ENCODE measurements at regions not wholly inside any gene's neighbourhood (a gene's known extent, or its start where the extent isn't known, plus 50 kb on each side); places are given as distances from the start of the nearest gene placed in this dataset.

- Mint-ChIP-seq H3K27ac (no peak overlapping the region), H3K27me3 (no peaks in the 10 kb centered on the region), H3K9me3 (peaks cover 1 to 11% (median 5%) of the 10 kb centered on the region in 7 donors), H3K4me1 (no peaks in the 10 kb centered on the region), H3K4me3 (no peak overlapping the region), H3K36me3 (no peaks in the 10 kb centered on the region)
- Histone ChIP-seq H3K27me3 (ENCODE audit: control insufficient read depth, insufficient read depth, low read length) (no peaks in the 10 kb centered on the region), H3K36me3 (ENCODE audit: control insufficient read depth, insufficient read depth, low read length) (no peaks in the 10 kb centered on the region), H3K4me3 (ENCODE audit: low read depth, low read length) (no peak overlapping the region), H3K27ac (ENCODE audit: insufficient read depth, low read length, poor library complexity, severe bottlenecking) (no peak overlapping the region), H3K4me1 (ENCODE audit: control insufficient read depth, insufficient read depth, low read length, poor library complexity, severe bottlenecking) (no peaks in the 10 kb centered on the region), H3K9me3 (ENCODE audit: control insufficient read depth in 2 of 2, low read length in 2 of 2) (peaks cover 0 to 4% of the 10 kb centered on the region in 2 experiments)
- DNase-seq (no peak), ATAC-seq (ENCODE audit: low read depth in 2 of 2) (no peak)
Measured at GRCh38 chr15:27702581-27702980, 396.5 kb downstream of the OCA2 start.

- no peak overlapping the region for H3K27ac ChIP-seq (ENCODE audit: insufficient read depth, low read length, poor library complexity, severe bottlenecking)
- ATAC-seq (ENCODE audit: low read depth in 2 of 2) = no peak
- no peaks in the 10 kb centered on the region for H3K4me1 ChIP-seq (ENCODE audit: control insufficient read depth, insufficient read depth, low read length, poor library complexity, severe bottlenecking)
- no peaks in the 10 kb centered on the region for H3K36me3 ChIP-seq (ENCODE audit: control insufficient read depth, insufficient read depth, low read length)
- peaks cover 0 to 4% of the 10 kb centered on the region in 2 experiments for H3K9me3 ChIP-seq (ENCODE audit: control insufficient read depth in 2 of 2, low read length in 2 of 2)
- H3K36me3 Mint-ChIP-seq = no peaks in the 10 kb centered on the region
- H3K9me3 Mint-ChIP-seq = peaks cover 1 to 11% (median 5%) of the 10 kb centered on the region in 7 donors
- H3K27me3 Mint-ChIP-seq = no peaks in the 10 kb centered on the region
- H3K27me3 ChIP-seq (ENCODE audit: control insufficient read depth, insufficient read depth, low read length) = no peaks in the 10 kb centered on the region
- no peak for DNase-seq
- H3K4me3 Mint-ChIP-seq = no peak overlapping the region
- H3K27ac Mint-ChIP-seq = no peak overlapping the region
- no peaks in the 10 kb centered on the region for H3K4me1 Mint-ChIP-seq
- no peak overlapping the region for H3K4me3 ChIP-seq (ENCODE audit: low read depth, low read length)
Measured at GRCh38 chr15:27701956-27702355, 397.2 kb downstream of the OCA2 start.

DNA sequence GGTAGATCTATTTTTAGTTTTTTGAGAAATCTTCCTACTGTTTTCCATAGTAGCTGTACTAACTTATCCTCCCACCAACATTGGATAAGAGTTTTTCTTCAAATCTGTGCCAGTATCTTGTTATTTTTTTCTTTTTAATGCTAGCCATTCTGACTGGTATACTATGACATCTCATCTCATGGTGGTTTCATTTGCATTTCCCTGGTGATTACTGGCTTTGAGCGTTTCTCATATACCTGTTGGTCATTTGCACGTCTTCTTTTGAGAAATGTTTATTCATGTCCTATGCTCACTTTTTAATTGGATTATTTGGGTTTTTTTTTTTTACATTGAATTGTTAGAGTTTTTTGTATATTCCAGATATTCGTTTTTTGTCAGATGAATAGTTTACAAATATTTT is 398.1 kb downstream of the OCA2 start:
- Mint-ChIP-seq H3K27ac (no peak overlapping the region), H3K4me1 (no peaks in the 10 kb centered on the region), H3K27me3 (no peaks in the 10 kb centered on the region), H3K9me3 (peaks cover 1 to 10% (median 5%) of the 10 kb centered on the region in 7 donors), H3K36me3 (no peaks in the 10 kb centered on the region), H3K4me3 (no peak overlapping the region)
- H3K27me3 ChIP-seq (ENCODE audit: control insufficient read depth, insufficient read depth, low read length) = no peaks in the 10 kb centered on the region
- peaks cover 0 to 4% of the 10 kb centered on the region in 2 experiments for H3K9me3 ChIP-seq (ENCODE audit: control insufficient read depth in 2 of 2, low read length in 2 of 2)
- ATAC-seq (ENCODE audit: low read depth in 2 of 2) (no peak), DNase-seq (no peak)
- no peaks in the 10 kb centered on the region for H3K36me3 ChIP-seq (ENCODE audit: control insufficient read depth, insufficient read depth, low read length)
- no peak overlapping the region for H3K27ac ChIP-seq (ENCODE audit: insufficient read depth, low read length, poor library complexity, severe bottlenecking)
- H3K4me1 ChIP-seq (ENCODE audit: control insufficient read depth, insufficient read depth, low read length, poor library complexity, severe bottlenecking) = no peaks in the 10 kb centered on the region
- no peak overlapping the region for H3K4me3 ChIP-seq (ENCODE audit: low read depth, low read length)

DNA sequence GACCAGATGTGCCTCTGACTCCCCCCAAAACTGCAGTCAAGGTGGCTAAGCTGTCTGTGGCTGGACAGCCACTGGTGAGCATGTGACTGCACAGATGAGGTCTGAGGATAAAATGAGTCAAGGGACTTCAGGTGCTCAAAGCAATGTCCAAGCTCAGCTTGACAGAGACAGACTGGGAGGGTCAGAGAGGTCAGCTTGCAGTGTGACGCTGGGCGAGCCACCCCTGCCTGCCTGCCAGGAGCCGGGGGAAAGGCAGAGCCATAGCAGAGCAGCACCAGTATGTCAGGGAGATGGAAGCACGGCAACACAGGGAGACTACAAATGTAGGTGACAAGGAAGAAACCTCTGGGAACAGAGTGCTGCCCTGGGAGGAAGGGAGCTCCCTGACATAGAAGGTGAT is 399.4 kb downstream of the OCA2 start:
- Mint-ChIP-seq H3K4me1 (no peaks in the 10 kb centered on the region), H3K4me3 (no peak overlapping the region), H3K27me3 (no peaks in the 10 kb centered on the region), H3K27ac (no peak overlapping the region), H3K9me3 (peaks cover 1 to 10% (median 4%) of the 10 kb centered on the region in 7 donors), H3K36me3 (no peaks in the 10 kb centered on the region)
- Histone ChIP-seq H3K27ac (ENCODE audit: insufficient read depth, low read length, poor library complexity, severe bottlenecking) (no peak overlapping the region), H3K27me3 (ENCODE audit: control insufficient read depth, insufficient read depth, low read length) (no peaks in the 10 kb centered on the region), H3K36me3 (ENCODE audit: control insufficient read depth, insufficient read depth, low read length) (no peaks in the 10 kb centered on the region), H3K4me3 (ENCODE audit: low read depth, low read length) (no peak overlapping the region), H3K4me1 (ENCODE audit: control insufficient read depth, insufficient read depth, low read length, poor library complexity, severe bottlenecking) (no peaks in the 10 kb centered on the region), H3K9me3 (ENCODE audit: control insufficient read depth in 2 of 2, low read length in 2 of 2) (peaks cover 0 to 4% of the 10 kb centered on the region in 2 experiments)
- DNase-seq (no peak), ATAC-seq (ENCODE audit: low read depth in 2 of 2) (no peak)

DNA sequence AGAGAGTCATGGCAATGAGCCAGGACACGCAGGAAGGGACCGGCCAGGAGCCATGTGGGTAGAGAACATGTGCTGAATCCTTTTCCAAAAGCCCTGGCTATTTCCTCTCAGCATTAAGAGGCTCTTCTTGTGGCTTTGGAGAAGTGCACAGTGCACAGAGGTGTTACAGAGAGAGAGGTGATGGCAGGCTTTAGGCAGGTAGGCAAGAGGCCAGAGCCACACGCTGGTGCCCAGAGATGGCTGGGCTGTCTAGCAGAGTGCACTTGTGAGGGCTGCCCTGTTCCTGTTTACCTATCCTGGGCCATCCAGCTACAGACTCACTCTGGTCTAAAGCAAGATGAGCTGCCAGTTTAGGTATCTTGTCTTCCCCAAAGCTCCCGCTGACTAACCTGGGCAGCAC is 402.6 kb downstream of the OCA2 start:
- H3K27me3 ChIP-seq (ENCODE audit: control insufficient read depth, insufficient read depth, low read length) = no peaks in the 10 kb centered on the region
- no peaks in the 10 kb centered on the region for H3K27me3 Mint-ChIP-seq
- no peak overlapping the region for H3K4me3 ChIP-seq (ENCODE audit: low read depth, low read length)
- peaks cover 0 to 4% of the 10 kb centered on the region in 2 experiments for H3K9me3 ChIP-seq (ENCODE audit: control insufficient read depth in 2 of 2, low read length in 2 of 2)
- DNase-seq = no peak
- no peak for ATAC-seq (ENCODE audit: low read depth in 2 of 2)
- H3K4me1 Mint-ChIP-seq = no peaks in the 10 kb centered on the region
- H3K4me3 Mint-ChIP-seq = no peak overlapping the region
- no peaks in the 10 kb centered on the region for H3K36me3 ChIP-seq (ENCODE audit: control insufficient read depth, insufficient read depth, low read length)
- H3K27ac Mint-ChIP-seq = no peak overlapping the region
- no peaks in the 10 kb centered on the region for H3K4me1 ChIP-seq (ENCODE audit: control insufficient read depth, insufficient read depth, low read length, poor library complexity, severe bottlenecking)
- H3K36me3 Mint-ChIP-seq = no peaks in the 10 kb centered on the region
- H3K27ac ChIP-seq (ENCODE audit: insufficient read depth, low read length, poor library complexity, severe bottlenecking) = no peak overlapping the region
- H3K9me3 Mint-ChIP-seq = peaks cover 0 to 9% (median 5%) of the 10 kb centered on the region in 7 donors

- Histone ChIP-seq H3K4me1 (ENCODE audit: control insufficient read depth, insufficient read depth, low read length, poor library complexity, severe bottlenecking) (no peaks in the 10 kb centered on the region), H3K36me3 (ENCODE audit: control insufficient read depth, insufficient read depth, low read length) (no peaks in the 10 kb centered on the region), H3K27me3 (ENCODE audit: control insufficient read depth, insufficient read depth, low read length) (no peaks in the 10 kb centered on the region), H3K4me3 (ENCODE audit: low read depth, low read length) (no peak overlapping the region), H3K27ac (ENCODE audit: insufficient read depth, low read length, poor library complexity, severe bottlenecking) (no peak overlapping the region), H3K9me3 (ENCODE audit: control insufficient read depth in 2 of 2, low read length in 2 of 2) (peaks cover 0 to 4% of the 10 kb centered on the region in 2 experiments)
- Mint-ChIP-seq H3K4me1 (no peaks in the 10 kb centered on the region), H3K36me3 (no peaks in the 10 kb centered on the region), H3K27me3 (no peaks in the 10 kb centered on the region), H3K4me3 (no peak overlapping the region), H3K27ac (no peak overlapping the region), H3K9me3 (peaks cover 0 to 8% (median 5%) of the 10 kb centered on the region in 7 donors)
- ATAC-seq (ENCODE audit: low read depth in 2 of 2) (no peak), DNase-seq (no peak)
Measured at GRCh38 chr15:27695726-27696125, 403.4 kb downstream of the OCA2 start.

DNA sequence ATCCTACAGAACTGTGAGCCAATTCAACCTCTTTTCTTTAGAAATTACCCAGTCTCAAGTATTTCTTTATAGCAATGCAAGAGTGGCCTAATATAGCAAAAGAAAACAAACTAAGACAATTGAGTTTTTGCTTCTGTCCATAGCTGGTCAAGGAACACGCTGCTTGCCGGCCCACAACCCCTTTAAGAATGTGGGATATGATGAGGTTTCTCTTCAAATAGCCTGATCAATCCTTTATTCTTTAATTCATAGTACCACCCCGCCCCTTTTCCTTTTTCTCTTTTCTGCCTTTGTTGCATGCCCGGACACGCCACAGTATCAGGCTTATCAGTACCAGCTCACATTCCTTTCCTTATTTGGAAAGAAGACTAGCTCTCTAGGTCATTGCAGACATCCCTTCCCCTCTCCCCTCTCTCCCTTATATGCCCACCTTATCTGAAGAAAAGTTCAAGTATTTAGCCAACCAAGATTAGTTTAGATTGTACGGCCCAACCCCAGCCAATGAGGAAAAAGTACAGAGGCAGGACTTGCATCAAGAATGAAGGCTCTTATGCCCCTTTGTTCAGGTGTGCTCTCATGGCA is 404.5 kb downstream of the OCA2 start:
- Mint-ChIP-seq H3K9me3 (peaks cover 0 to 13% (median 4%) of the 10 kb centered on the region in 7 donors), H3K27me3 (no peaks in the 10 kb centered on the region), H3K4me1 (no peaks in the 10 kb centered on the region), H3K36me3 (no peaks in the 10 kb centered on the region), H3K4me3 (no peak overlapping the region), H3K27ac (no peak overlapping the region)
- H3K36me3 ChIP-seq (ENCODE audit: control insufficient read depth, insufficient read depth, low read length) = no peaks in the 10 kb centered on the region
- no peak overlapping the region for H3K27ac ChIP-seq (ENCODE audit: insufficient read depth, low read length, poor library complexity, severe bottlenecking)
- no peak for ATAC-seq (ENCODE audit: low read depth in 2 of 2)
- H3K4me1 ChIP-seq (ENCODE audit: control insufficient read depth, insufficient read depth, low read length, poor library complexity, severe bottlenecking) = no peaks in the 10 kb centered on the region
- H3K27me3 ChIP-seq (ENCODE audit: control insufficient read depth, insufficient read depth, low read length) = no peaks in the 10 kb centered on the region
- no peak for DNase-seq
- H3K4me3 ChIP-seq (ENCODE audit: low read depth, low read length) = no peak overlapping the region
- peaks cover 0 to 4% of the 10 kb centered on the region in 2 experiments for H3K9me3 ChIP-seq (ENCODE audit: control insufficient read depth in 2 of 2, low read length in 2 of 2)

GRCh38 chr15:27693280-27693679 is 405.8 kb downstream of the OCA2 start:
- Histone ChIP-seq H3K4me1 (ENCODE audit: control insufficient read depth, insufficient read depth, low read length, poor library complexity, severe bottlenecking) (no peaks in the 10 kb centered on the region), H3K27ac (ENCODE audit: insufficient read depth, low read length, poor library complexity, severe bottlenecking) (no peak overlapping the region), H3K27me3 (ENCODE audit: control insufficient read depth, insufficient read depth, low read length) (no peaks in the 10 kb centered on the region), H3K9me3 (ENCODE audit: control insufficient read depth in 2 of 2, low read length in 2 of 2) (peaks cover 0 to 2% of the 10 kb centered on the region in 2 experiments), H3K4me3 (ENCODE audit: low read depth, low read length) (no peak overlapping the region), H3K36me3 (ENCODE audit: control insufficient read depth, insufficient read depth, low read length) (no peaks in the 10 kb centered on the region)
- Mint-ChIP-seq H3K27me3 (no peaks in the 10 kb centered on the region), H3K9me3 (peaks cover 0 to 13% (median 5%) of the 10 kb centered on the region in 7 donors), H3K4me3 (no peak overlapping the region), H3K36me3 (no peaks in the 10 kb centered on the region), H3K4me1 (no peaks in the 10 kb centered on the region), H3K27ac (no peak overlapping the region)
- DNase-seq = no peak
- no peak for ATAC-seq (ENCODE audit: low read depth in 2 of 2)

Measured in CD4-positive, CD25-positive, alpha-beta regulatory T cell (primary cell).